HFF-Myc (cell line): ENCODE measurements at regions not wholly inside any gene's neighbourhood (a gene's known extent, or its start where the extent isn't known, plus 50 kb on each side); places are given as distances from the start of the nearest gene placed in this dataset.

ENCODE experiments used
- DNase-seq: peaks from one replicate; pipeline ENCODE4 v3.0.0-alpha.2; 2011; ENCODE audit warnings: low read depth; ENCODE audit errors: extremely low read depth
- H3K4me3 ChIP-seq: replicated peaks from 2 replicates; pipeline ENCODE4 v1.5.1; 2011; ENCODE audit warnings: low read depth, mild to moderate bottlenecking, control low read depth, low read length
- TF ChIP-seq, protein P1 (sequence below): IDR thresholded peaks from 2 replicates; pipeline ENCODE4 v1.5.1; 2012; ENCODE audit warnings: mild to moderate bottlenecking, low read depth, low read length, control low read depth; ENCODE audit errors: missing control alignments

DNA sequence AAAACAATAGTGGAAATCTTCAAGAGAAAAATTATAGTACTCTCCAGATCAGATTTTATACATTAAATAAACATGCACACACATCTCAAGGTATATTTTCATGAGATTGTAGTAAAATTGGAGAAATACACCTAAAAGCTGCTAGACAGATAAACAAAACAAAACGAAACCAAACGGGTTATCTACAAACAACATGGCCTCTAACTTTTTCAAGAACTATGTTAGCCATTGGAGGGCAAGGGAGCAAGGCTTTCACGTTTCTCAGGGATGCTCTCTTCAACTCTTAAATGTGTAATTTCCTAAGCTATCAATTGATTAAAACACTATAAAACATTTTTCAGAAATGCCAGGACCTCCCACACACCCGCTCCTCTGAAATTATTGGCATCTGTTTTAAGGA, 1262.4 kb upstream of the PCDH20 start:
- TF ChIP-seq, protein P1, sequence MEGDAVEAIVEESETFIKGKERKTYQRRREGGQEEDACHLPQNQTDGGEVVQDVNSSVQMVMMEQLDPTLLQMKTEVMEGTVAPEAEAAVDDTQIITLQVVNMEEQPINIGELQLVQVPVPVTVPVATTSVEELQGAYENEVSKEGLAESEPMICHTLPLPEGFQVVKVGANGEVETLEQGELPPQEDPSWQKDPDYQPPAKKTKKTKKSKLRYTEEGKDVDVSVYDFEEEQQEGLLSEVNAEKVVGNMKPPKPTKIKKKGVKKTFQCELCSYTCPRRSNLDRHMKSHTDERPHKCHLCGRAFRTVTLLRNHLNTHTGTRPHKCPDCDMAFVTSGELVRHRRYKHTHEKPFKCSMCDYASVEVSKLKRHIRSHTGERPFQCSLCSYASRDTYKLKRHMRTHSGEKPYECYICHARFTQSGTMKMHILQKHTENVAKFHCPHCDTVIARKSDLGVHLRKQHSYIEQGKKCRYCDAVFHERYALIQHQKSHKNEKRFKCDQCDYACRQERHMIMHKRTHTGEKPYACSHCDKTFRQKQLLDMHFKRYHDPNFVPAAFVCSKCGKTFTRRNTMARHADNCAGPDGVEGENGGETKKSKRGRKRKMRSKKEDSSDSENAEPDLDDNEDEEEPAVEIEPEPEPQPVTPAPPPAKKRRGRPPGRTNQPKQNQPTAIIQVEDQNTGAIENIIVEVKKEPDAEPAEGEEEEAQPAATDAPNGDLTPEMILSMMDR: no peak
- no peak for DNase-seq
- no peak overlapping the region for H3K4me3 ChIP-seq

DNA sequence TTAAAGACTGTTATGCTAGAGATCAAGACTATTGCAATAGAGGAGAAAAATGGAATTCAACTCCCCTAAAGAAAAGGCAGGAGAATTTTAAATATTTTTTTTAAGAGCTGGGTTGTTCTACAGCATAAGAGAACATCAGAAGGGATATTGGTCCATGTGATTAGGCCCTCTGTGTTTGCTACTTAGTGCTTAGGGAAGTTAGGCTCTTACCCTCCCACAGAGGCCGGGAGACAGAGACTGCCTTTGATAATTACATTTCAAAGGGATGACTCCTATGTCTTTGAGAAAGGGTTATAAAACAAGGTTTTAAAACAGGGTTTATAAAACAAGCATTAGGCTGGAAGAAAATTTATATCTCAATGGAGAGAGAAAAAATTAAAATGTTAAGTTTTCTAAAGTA, 1248.1 kb upstream of the PCDH20 start:
- DNase-seq: no peak
- no peak overlapping the region for H3K4me3 ChIP-seq
- TF ChIP-seq, protein P1: no peak

DNA sequence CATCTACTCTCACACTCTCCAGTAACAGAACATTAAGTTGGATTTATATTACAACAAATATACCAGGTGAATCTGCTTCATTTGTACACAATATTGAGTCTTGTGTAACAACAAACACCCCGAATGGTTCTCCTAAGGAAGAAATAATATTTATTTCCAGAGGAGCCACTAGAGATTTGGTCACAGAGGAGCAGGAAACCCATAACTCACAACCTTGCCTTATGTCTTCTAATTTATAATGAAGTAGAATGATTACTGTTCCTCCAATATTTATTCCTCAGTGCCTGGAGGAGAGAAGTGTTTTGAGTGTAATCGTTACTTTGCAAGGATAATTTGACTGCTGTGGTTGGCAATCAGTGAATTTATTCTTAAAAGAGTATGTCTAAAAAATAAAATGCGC, 1243.7 kb upstream of the PCDH20 start:
- no peak overlapping the region for H3K4me3 ChIP-seq
- TF ChIP-seq, protein P1: no peak
- no peak for DNase-seq

DNA sequence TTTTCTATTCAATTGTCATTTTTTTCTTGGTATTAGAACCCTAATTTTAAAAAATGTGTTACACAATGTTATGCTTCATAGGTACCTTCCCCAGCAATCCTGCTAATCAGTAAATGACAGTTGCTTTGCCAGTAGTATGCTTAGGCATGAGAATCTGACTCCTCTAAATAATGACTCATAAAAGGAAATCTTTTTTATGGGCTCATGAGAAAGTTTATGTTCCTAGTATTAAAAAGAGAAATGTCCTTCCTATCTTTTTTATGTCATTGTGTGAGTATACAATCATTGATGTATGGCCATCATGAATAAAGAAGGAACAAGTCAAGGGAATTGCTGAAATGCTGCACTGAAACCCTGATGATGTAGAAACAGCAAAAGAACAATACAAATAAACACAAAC, 1237.7 kb upstream of the PCDH20 start:
- TF ChIP-seq, protein P1: no peak
- no peak overlapping the region for H3K4me3 ChIP-seq
- DNase-seq: no peak

DNA sequence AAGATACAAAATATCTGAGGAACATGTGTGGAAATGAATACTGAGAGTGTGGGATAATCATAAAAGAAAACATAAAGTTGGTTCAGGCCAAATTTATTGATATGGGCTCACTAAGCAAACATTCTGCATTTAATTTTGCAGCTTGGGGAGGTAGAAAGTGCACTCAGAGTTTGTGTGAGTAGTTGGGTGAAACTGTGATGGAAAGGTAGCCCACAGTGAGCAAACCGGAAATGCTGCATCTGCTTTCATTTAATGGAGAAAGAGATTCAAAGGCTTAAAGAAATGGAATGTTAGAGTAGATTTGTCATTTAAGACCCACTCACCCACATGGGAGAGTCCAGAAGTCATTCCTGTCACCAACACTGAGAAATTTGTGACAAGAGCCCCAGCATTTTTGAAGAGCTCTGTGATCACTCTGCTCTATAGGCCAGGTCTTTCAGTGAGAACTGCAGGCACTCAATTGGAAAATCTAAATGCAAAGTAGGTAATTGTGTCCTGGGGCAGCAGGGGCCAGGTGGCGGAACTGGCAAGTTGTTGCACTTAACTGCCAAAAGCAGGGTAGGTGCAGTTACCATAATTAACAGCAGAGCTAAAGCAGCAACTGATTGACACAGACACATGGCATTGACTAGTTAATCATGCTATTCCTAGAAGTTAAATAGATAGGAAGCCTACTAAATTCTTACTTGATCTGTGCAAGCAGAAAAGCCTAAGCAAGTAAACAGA, 1228.3 kb upstream of the PCDH20 start:
- DNase-seq: no peak
- TF ChIP-seq, protein P1: no peak
- H3K4me3 ChIP-seq: no peak overlapping the region

DNA sequence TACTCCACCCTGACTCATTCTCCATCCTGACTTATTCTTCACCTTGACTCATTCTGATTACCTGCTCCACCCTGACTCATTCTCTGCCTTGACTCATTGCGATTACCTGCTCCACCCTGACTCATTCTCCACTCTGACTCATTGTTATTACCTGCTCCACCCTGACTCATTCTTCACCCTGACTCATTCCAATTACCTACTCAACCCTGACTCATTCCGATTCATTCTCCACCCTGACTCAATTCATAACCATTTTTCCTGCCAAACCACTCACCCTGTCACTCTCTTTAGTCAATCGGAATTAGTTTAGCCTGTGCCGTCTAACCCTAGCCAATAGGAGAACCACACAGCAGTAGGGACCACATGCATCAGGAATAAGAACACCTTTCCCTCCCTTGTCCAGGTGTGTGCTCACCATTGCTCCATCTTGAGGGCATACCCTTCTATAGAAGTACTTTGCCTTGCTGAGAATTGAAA, 1227.4 kb upstream of the PCDH20 start:
- DNase-seq: no peak
- H3K4me3 ChIP-seq: no peak overlapping the region
- TF ChIP-seq, protein P1: no peak

DNA sequence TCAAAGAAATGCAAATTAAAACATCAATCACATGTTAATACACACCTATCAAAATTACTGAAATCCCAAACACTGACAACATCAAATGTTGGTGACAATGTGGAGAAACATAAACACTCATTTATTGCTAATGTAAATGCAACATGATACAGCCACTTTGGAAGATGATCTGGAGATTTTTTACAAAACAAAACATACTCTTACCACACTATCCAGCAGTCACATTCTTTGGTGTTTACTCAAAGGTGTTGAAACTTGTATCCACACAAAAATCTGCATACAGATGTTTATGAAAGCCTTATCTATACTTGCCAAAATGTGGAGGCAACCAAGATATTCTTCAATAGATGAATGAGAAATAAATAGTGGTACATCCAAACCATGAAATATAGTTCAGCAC, 1219.5 kb upstream of the PCDH20 start:
- TF ChIP-seq, protein P1: no peak
- DNase-seq: no peak
- H3K4me3 ChIP-seq: no peak overlapping the region
